ENCODE measurements at regions not wholly inside any gene's neighbourhood (a gene's known extent, or its start where the extent isn't known, plus 50 kb on each side); places are given as distances from the start of the nearest gene placed in this dataset.

DNA sequence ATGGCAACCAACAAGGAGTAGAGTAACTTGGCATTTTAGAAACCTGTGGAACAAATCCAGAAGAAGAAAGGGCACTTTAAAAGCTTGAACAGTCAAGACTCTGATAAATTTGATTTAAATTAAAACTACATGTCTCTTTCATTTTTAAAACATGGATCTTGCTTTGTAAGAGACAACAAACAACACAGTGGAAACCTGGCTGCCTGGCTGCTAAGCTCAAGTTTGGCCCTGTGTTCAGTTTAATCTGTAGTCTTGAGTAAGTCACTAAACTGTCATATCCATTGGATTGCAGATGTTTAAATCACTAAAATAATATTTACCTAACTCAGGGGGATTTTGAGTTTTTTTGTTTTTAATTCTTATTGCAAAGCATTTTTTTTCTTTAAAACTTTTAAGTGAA, 374.9 kb upstream of the SEMA3D start:
- no peaks in the 10 kb centered on the region for H3K4me1 Mint-ChIP-seq
- Histone ChIP-seq H3K4me1 (ENCODE audit: control insufficient read depth in 2 of 2, insufficient read depth in 2 of 2, low read length in 2 of 2) (no peaks in the 10 kb centered on the region), H3K9me3 (ENCODE audit: control extremely low read depth in 1 of 3, control insufficient read depth in 2 of 3, insufficient read depth in 1 of 3, low read length in 2 of 3) (no peaks in the 10 kb centered on the region), H3K9ac (ENCODE audit: low read length) (no peak overlapping the region), H3K79me2 (ENCODE audit: control insufficient read depth, insufficient read depth, low read length) (no peaks in the 10 kb centered on the region), H3K36me3 (replicated peaks in 1 of 2; ENCODE audit: control extremely low read depth in 1 of 2, control insufficient read depth in 1 of 2, extremely low read depth in 1 of 2, insufficient read depth in 2 of 2, low read length in 1 of 2) (no peaks in the 10 kb centered on the region), H3K4me3 (ENCODE audit: control extremely low read depth in 1 of 5, extremely low read depth in 1 of 5, insufficient read depth in 1 of 5, low read depth in 2 of 5, low read length in 4 of 5) (no peak overlapping the region), H3K4me2 (replicated peaks; ENCODE audit: low read depth, low read length, poor library complexity, severe bottlenecking) (no peak overlapping the region), H2AFZ (ENCODE audit: insufficient read depth, low read depth, low read length, poor library complexity, severe bottlenecking) (no peak overlapping the region), H4K20me1 (ENCODE audit: control insufficient read depth, insufficient read depth, low read length, poor library complexity, severe bottlenecking) (no peaks in the 10 kb centered on the region), H3K27ac (ENCODE audit: low read length in 2 of 2) (no peak overlapping the region), H3K27me3 (replicated peaks in 1 of 4; ENCODE audit: control extremely low read depth in 1 of 4, control insufficient read depth in 3 of 4, insufficient read depth in 4 of 4, low read length in 3 of 4) (no peaks in the 10 kb centered on the region)
- ATAC-seq (ENCODE audit: low read depth) (no peak), DNase-seq (no peak)
- intact Hi-C loops (cut with micrococcal nuclease): no loop called here
- TF ChIP-seq, protein P1, sequence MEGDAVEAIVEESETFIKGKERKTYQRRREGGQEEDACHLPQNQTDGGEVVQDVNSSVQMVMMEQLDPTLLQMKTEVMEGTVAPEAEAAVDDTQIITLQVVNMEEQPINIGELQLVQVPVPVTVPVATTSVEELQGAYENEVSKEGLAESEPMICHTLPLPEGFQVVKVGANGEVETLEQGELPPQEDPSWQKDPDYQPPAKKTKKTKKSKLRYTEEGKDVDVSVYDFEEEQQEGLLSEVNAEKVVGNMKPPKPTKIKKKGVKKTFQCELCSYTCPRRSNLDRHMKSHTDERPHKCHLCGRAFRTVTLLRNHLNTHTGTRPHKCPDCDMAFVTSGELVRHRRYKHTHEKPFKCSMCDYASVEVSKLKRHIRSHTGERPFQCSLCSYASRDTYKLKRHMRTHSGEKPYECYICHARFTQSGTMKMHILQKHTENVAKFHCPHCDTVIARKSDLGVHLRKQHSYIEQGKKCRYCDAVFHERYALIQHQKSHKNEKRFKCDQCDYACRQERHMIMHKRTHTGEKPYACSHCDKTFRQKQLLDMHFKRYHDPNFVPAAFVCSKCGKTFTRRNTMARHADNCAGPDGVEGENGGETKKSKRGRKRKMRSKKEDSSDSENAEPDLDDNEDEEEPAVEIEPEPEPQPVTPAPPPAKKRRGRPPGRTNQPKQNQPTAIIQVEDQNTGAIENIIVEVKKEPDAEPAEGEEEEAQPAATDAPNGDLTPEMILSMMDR (IDR thresholded peaks at IDR 0.05): no peak
- TF ChIP-seq EZH2 (IDR thresholded peaks at IDR 0.05; ENCODE audit: borderline replicate concordance, insufficient read depth, low read depth, low read length, poor library complexity, severe bottlenecking): no peak
- ChIA-PET CTCF (no interaction called here), POLR2A (no interaction called here)
- no peaks in the 10 kb centered on the region for H3K9me3 Mint-ChIP-seq (ENCODE audit: insufficient read depth)
- H3K27ac Mint-ChIP-seq: no peak overlapping the region
- peaks cover 4% of the 10 kb centered on the region for H3K27me3 Mint-ChIP-seq
- H3K4me3 Mint-ChIP-seq: no peak overlapping the region

DNA sequence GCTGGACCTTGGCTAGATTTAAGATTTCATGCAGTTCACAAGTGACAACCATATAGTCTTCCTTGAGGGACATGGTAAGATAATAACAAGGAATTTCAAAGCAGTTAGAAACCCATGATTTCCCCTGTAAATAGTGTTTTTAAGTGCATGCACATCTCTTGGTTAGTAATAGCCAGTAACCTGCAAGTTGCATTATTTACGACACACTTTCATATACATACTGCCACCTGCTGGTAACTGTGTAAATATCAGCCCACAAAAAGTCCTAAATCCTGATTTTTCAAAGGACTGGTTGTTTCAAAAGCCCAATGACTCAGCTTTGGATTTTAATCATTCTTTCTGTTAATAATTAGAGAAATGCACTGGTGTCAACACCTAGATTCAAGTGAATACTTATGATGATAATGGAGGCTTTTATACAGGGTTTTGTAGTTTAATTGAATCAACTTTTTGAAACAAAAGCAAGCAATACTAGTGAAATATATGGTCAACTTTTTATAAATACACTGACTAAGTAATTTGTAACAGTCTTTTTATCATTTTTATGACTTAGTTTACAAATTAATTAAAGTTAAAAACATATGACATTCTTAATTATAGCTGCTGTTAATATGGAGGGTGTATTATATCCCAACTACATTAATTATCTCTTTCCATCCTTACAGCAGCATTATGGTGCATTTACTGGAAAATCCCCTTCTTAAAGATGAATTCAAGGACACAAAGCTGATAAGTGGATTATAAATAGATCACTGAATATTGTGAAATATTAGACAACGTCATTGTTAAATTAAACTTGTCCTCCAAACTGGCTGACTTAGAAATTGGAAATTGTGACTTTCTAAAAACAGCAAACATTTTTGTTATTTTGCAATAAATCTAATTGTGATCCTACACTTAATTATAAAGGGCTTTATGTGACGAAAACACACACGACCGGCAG, 367.7 kb upstream of the SEMA3D start:
- H3K4me1 Mint-ChIP-seq: no peaks in the 10 kb centered on the region

More for the DNA sequence above, 367.7 kb upstream of the SEMA3D start:
- Histone ChIP-seq H3K9ac (ENCODE audit: low read length) (no peak overlapping the region), H3K27me3 (replicated peaks in 1 of 4; ENCODE audit: control extremely low read depth in 1 of 4, control insufficient read depth in 3 of 4, insufficient read depth in 4 of 4, low read length in 3 of 4) (no peaks in the 10 kb centered on the region), H3K79me2 (ENCODE audit: control insufficient read depth, insufficient read depth, low read length) (no peaks in the 10 kb centered on the region), H3K4me3 (ENCODE audit: control extremely low read depth in 1 of 5, extremely low read depth in 1 of 5, insufficient read depth in 1 of 5, low read depth in 2 of 5, low read length in 4 of 5) (no peak overlapping the region), H4K20me1 (ENCODE audit: control insufficient read depth, insufficient read depth, low read length, poor library complexity, severe bottlenecking) (no peaks in the 10 kb centered on the region), H3K9me3 (ENCODE audit: control extremely low read depth in 1 of 3, control insufficient read depth in 2 of 3, insufficient read depth in 1 of 3, low read length in 2 of 3) (no peaks in the 10 kb centered on the region), H3K4me1 (ENCODE audit: control insufficient read depth in 2 of 2, insufficient read depth in 2 of 2, low read length in 2 of 2) (no peaks in the 10 kb centered on the region), H3K27ac (ENCODE audit: low read length in 2 of 2) (no peak overlapping the region), H3K36me3 (replicated peaks in 1 of 2; ENCODE audit: control extremely low read depth in 1 of 2, control insufficient read depth in 1 of 2, extremely low read depth in 1 of 2, insufficient read depth in 2 of 2, low read length in 1 of 2) (no peaks in the 10 kb centered on the region), H2AFZ (ENCODE audit: insufficient read depth, low read depth, low read length, poor library complexity, severe bottlenecking) (no peak overlapping the region), H3K4me2 (replicated peaks; ENCODE audit: low read depth, low read length, poor library complexity, severe bottlenecking) (no peak overlapping the region)
- H3K27me3 Mint-ChIP-seq: no peaks in the 10 kb centered on the region
- H3K4me3 Mint-ChIP-seq: no peak overlapping the region
- intact Hi-C loops (cut with micrococcal nuclease): loop anchor here (1.0 to 5.0 kb wide), 4 partner anchors 368 to 1617 kb away; no protein-coding TSS in a partner anchor
- no CpG with 5 or more reads among the region's 5 CpGs for WGBS (ENCODE audit: insufficient coverage)
- CTCF ChIA-PET: interaction anchor here (0.9 to 6.1 kb wide), 13 partner anchors 8 to 528 kb away, joined by 3 to 70 read pairs (median 4); partner anchors contain the start of gene SEMA3D
- TF ChIP-seq EZH2 (IDR thresholded peaks at IDR 0.05; ENCODE audit: borderline replicate concordance, insufficient read depth, low read depth, low read length, poor library complexity, severe bottlenecking): no peak
- TF ChIP-seq, protein P1 (IDR thresholded peaks at IDR 0.05): peak; percentile 84
- ATAC-seq (ENCODE audit: low read depth) (peak; percentile 43), DNase-seq (peak; percentile 58)
- no peaks in the 10 kb centered on the region for H3K9me3 Mint-ChIP-seq (ENCODE audit: insufficient read depth)
- no peak overlapping the region for H3K27ac Mint-ChIP-seq
- POLR2A ChIA-PET: no interaction called here
